ENCODE measurements at regions not wholly inside any gene's neighbourhood (a gene's known extent, or its start where the extent isn't known, plus 50 kb on each side); places are given as distances from the start of the nearest gene placed in this dataset.

DNA sequence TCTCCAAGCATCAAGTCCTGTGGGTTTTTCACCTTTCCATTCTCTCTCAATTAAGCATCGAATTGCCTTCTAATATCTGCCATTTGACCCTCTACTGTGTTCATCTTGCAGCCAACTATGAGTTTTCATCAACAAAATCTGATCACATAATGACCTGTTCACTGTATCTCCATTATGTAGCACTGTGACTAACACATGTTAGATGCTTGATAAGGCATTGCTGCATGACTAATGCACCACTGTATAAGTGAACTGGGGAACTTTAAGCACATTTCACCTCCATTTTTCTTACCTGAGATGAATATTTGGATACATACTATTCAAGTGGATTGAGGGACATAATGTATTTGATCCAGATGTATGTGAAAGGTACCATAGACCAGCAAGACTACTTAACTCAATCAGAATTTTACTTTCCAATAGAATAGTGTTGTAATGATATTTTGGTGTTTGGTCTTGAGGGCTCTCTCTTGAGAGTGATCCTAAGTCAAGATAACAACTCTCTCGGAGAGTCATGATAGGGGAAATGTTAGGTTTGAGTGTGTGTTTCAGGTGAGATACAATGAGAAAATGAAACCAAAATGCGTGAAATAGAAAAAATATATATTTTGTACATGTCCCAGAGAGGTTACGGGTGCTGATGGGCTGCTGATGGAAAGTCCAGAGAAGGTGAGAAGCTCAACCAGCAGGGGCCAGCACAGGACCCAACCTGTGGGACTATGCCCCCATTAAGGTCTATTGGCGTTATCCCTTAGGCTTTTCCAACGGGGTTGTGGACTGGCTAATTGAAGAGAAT, 60.2 kb upstream of the HS3ST1 start:
- no peak for DNase-seq (ENCODE audit: low read depth in 2 of 2)
- no peak for TF ChIP-seq CTCF (IDR thresholded peaks at IDR 0.05; ENCODE audit: low read depth, low read length)
- no peak overlapping the region for H3K4me3 ChIP-seq (replicated peaks in 1 of 2; ENCODE audit: low read depth in 2 of 2, low read length in 2 of 2)

- TF ChIP-seq CTCF (IDR thresholded peaks at IDR 0.05; ENCODE audit: low read depth, low read length) = no peak
- H3K4me3 ChIP-seq (replicated peaks in 1 of 2; ENCODE audit: low read depth in 2 of 2, low read length in 2 of 2) = no peak overlapping the region
- peak in 1 of 2 donors; percentile 49 for DNase-seq (ENCODE audit: low read depth in 2 of 2)
Measured at GRCh38 chr4:11487868-11488544, 59.3 kb upstream of the HS3ST1 start.

DNA sequence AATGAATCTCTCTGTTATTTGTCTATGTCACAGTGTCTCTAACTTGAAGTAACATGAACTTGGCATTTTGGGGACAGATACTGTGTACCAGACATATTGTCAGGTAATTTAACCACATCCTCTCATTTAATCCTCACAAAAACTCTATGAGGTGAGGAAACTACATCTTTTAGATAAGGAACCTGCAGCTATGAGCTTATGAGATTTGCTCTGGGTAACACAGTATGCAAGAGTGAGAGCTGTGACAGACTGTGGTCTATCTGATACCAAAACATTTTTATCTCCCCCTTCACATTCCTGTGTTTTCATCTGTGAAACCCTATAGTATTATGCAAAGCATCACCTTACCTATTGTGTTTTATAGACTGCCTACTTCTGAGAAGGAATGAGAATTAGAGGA, 58.4 kb upstream of the HS3ST1 start:
- no peak for DNase-seq (ENCODE audit: low read depth in 2 of 2)
- H3K4me3 ChIP-seq (replicated peaks in 1 of 2; ENCODE audit: low read depth in 2 of 2, low read length in 2 of 2) = no peak overlapping the region
- TF ChIP-seq CTCF (IDR thresholded peaks at IDR 0.05; ENCODE audit: low read depth, low read length) = no peak

GRCh38 chr4:11485926-11486325, 57.2 kb upstream of the HS3ST1 start:
- DNase-seq (ENCODE audit: low read depth in 2 of 2) = no peak
- TF ChIP-seq CTCF (IDR thresholded peaks at IDR 0.05; ENCODE audit: low read depth, low read length) = no peak

GRCh38 chr4:11484531-11484930, 55.8 kb upstream of the HS3ST1 start:
- DNase-seq (ENCODE audit: low read depth in 2 of 2) = no peak
- no peak for TF ChIP-seq CTCF (IDR thresholded peaks at IDR 0.05; ENCODE audit: low read depth, low read length)

More at GRCh38 chr4:11485926-11486325, 57.2 kb upstream of the HS3ST1 start:
- no peak overlapping the region for H3K4me3 ChIP-seq (replicated peaks in 1 of 2; ENCODE audit: low read depth in 2 of 2, low read length in 2 of 2)

DNA sequence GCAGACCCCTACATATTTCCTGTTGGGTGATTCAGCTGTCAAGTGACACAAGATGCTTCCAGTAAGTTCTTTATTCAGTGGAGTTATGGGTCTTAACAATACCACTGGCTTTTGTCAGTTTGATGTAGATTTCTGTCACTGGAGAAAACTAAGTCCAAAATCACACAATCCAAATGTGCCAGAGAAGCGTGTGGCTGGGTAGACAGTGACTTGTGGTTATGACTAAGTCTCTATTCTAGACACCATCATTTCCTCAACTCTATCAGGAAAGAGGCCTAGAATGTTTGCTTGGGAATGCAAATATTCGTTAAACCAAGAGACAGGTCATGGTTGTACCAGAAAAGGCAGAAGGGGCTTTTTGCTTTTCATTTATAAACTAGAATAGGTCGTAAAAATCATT, 54.4 kb upstream of the HS3ST1 start:
- DNase-seq (ENCODE audit: low read depth in 2 of 2) = peak in 1 of 2 donors; percentile 51
- TF ChIP-seq CTCF (IDR thresholded peaks at IDR 0.05; ENCODE audit: low read depth, low read length) = no peak
- H3K4me3 ChIP-seq (replicated peaks in 1 of 2; ENCODE audit: low read depth in 2 of 2, low read length in 2 of 2) = no peak overlapping the region

More at GRCh38 chr4:11484531-11484930, 55.8 kb upstream of the HS3ST1 start:
- H3K4me3 ChIP-seq (replicated peaks in 1 of 2; ENCODE audit: low read depth in 2 of 2, low read length in 2 of 2) = no peak overlapping the region

All from cardiac fibroblast (primary cell).